ENCODE measurements at regions not wholly inside any gene's neighbourhood (a gene's known extent, or its start where the extent isn't known, plus 50 kb on each side); places are given as distances from the start of the nearest gene placed in this dataset.

DNA sequence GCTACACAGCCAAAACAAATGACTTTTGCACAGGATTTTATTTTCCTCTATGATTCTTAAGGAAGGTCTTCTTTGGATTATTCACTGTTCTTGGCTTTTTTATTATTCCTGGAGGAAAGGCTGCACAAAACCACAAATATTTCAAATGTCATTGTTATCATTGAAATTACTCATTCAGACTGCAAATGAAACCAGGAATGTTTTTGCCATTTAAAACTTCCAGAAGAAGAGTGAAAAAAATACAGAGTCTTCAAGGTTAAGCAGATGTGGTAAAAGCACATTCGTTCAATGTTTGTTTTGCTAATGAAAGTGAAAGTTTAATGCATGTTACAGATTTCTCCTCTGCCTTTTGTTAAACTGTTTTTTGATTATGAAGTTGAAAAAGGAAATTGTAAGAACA is 238.2 kb downstream of the TLE4 start:
- Histone ChIP-seq H3K9me3 (no peaks in the 10 kb centered on the region), H3K36me3 (no peaks in the 10 kb centered on the region), H3K27ac (no peak overlapping the region), H3K27me3 (no peaks in the 10 kb centered on the region), H3K4me3 (no peak overlapping the region), H3K4me1 (peaks cover 0 to 4% of the 10 kb centered on the region in 2 donors)
- ATAC-seq (no peak), DNase-seq (no peak)
- intact Hi-C loops (cut with DNase I; ENCODE audit: low total_unique reads), result no loop called here
- TF ChIP-seq POLR2A (IDR thresholded peaks at IDR 0.05), result no peak
- TF ChIP-seq, protein P1, sequence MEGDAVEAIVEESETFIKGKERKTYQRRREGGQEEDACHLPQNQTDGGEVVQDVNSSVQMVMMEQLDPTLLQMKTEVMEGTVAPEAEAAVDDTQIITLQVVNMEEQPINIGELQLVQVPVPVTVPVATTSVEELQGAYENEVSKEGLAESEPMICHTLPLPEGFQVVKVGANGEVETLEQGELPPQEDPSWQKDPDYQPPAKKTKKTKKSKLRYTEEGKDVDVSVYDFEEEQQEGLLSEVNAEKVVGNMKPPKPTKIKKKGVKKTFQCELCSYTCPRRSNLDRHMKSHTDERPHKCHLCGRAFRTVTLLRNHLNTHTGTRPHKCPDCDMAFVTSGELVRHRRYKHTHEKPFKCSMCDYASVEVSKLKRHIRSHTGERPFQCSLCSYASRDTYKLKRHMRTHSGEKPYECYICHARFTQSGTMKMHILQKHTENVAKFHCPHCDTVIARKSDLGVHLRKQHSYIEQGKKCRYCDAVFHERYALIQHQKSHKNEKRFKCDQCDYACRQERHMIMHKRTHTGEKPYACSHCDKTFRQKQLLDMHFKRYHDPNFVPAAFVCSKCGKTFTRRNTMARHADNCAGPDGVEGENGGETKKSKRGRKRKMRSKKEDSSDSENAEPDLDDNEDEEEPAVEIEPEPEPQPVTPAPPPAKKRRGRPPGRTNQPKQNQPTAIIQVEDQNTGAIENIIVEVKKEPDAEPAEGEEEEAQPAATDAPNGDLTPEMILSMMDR (IDR thresholded peaks at IDR 0.05 in 4 of 5, conservative IDR thresholded peaks at IDR 0.05 in 1 of 5), result no peak
- in situ Hi-C loops (cut with MboI; ENCODE audit: low sequenced_read_pairs in 4 of 4), result no loop called here

DNA sequence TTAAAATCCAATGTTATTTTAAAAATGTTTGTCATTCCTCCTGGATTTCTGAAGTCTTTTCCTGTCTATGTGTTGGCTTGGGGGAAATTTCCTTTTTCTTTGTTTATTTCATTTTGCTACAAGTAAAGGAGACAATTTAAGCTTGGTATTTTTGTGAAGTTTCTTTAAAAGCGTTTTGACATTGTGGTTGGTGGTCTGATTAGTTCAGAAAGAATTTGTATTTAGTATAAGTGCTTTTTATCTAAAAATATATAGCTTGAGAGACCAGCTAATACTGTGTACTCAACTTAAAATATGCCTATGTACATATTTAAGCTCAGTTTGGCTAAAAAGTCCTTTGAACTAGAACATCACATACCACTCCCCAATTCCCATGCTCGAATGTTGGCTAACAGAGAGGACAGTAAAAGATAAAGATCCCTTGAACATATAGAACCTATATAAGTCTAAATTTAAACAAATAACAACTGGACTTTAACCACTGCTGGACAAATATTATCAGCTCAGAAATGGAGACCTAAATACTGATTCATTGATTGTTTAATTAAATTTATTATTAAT is 237.6 kb downstream of the TLE4 start:
- Histone ChIP-seq H3K4me3 (no peak overlapping the region), H3K27ac (no peak overlapping the region), H3K36me3 (no peaks in the 10 kb centered on the region), H3K4me1 (peaks cover 0 to 4% of the 10 kb centered on the region in 2 donors), H3K9me3 (no peaks in the 10 kb centered on the region), H3K27me3 (no peaks in the 10 kb centered on the region)
- no peak for TF ChIP-seq POLR2A (IDR thresholded peaks at IDR 0.05)
- TF ChIP-seq, protein P1 (IDR thresholded peaks at IDR 0.05 in 4 of 5, conservative IDR thresholded peaks at IDR 0.05 in 1 of 5), result no peak
- DNase-seq (no peak), ATAC-seq (no peak)
- intact Hi-C loops (cut with DNase I; ENCODE audit: low total_unique reads) (no loop called here), in situ Hi-C loops (cut with MboI; ENCODE audit: low sequenced_read_pairs in 4 of 4) (no loop called here)

DNA sequence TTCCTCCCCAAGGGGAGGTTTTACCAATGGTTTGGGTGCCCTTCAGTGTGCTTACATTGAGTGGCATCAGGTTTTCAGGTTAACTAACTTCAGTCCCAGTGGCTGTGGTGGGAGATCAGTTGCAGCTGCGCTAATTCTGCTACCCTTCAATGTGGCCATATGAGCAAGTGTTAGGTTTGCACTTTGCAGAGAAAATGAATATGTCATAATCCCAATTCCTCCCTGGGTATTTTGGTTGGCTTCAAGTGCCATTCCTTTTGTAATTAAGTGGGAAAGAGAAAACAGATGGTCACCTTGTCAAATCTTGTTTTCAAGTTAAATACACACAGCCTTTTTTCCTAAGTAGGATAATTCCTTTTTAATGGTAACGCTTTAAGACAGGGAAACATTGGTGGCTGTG is 236.2 kb downstream of the TLE4 start:
- Histone ChIP-seq H3K27ac (no peak overlapping the region), H3K4me1 (peaks cover 0 to 4% of the 10 kb centered on the region in 2 donors), H3K9me3 (no peaks in the 10 kb centered on the region), H3K4me3 (no peak overlapping the region), H3K36me3 (no peaks in the 10 kb centered on the region), H3K27me3 (no peaks in the 10 kb centered on the region)
- DNase-seq (no peak), ATAC-seq (no peak)
- intact Hi-C loops (cut with DNase I; ENCODE audit: low total_unique reads) (no loop called here), in situ Hi-C loops (cut with MboI; ENCODE audit: low sequenced_read_pairs in 4 of 4) (no loop called here)
- no peak for TF ChIP-seq POLR2A (IDR thresholded peaks at IDR 0.05)
- TF ChIP-seq, protein P1 (IDR thresholded peaks at IDR 0.05 in 4 of 5, conservative IDR thresholded peaks at IDR 0.05 in 1 of 5), result no peak

DNA sequence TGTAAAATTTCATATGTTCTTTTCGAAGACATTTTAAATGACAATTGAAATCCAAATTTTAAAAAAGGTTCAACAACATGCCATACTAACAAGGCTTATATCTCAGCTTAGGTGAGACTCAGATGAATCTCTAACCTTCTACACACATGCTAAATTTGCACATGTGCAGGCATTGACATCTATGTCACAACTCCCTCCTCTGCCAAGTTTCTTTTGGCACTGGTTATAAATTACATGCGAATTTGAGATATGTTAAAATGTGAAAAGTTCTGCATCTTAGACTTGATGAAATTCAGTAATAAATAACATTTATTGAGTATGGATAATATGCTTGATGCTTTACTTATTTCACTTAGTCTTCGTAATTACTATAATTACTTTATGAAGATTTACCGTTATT is 234.3 kb downstream of the TLE4 start:
- Histone ChIP-seq H3K9me3 (no peaks in the 10 kb centered on the region), H3K27ac (no peak overlapping the region), H3K27me3 (no peaks in the 10 kb centered on the region), H3K4me1 (no peaks in the 10 kb centered on the region), H3K4me3 (no peak overlapping the region), H3K36me3 (no peaks in the 10 kb centered on the region)
- intact Hi-C loops (cut with DNase I; ENCODE audit: low total_unique reads) (no loop called here), in situ Hi-C loops (cut with MboI; ENCODE audit: low sequenced_read_pairs in 4 of 4) (no loop called here)
- ATAC-seq (no peak), DNase-seq (no peak)
- TF ChIP-seq, protein P1 (IDR thresholded peaks at IDR 0.05 in 4 of 5, conservative IDR thresholded peaks at IDR 0.05 in 1 of 5), result no peak
- TF ChIP-seq POLR2A (IDR thresholded peaks at IDR 0.05), result no peak

DNA sequence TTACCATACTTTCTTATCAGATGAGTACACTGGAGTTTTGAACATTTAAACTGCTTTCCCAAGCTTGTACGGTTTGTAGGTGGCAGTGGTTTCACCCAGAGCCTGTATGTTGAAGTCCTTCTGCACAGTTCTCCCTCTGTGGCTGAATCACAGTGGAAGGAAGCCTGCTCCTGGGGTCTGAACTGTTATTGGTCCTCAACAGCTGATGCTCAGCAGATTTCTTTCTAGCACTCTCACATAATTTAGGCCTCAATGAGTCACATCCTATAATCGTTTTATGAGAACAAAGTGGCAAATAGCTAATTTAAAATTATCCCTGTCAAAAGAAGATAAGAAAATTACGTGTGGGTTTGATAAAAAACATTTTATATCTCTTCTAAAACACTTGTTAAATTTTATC is 229.7 kb downstream of the TLE4 start:
- Histone ChIP-seq H3K9me3 (no peaks in the 10 kb centered on the region), H3K4me3 (no peak overlapping the region), H3K4me1 (no peaks in the 10 kb centered on the region), H3K27ac (no peak overlapping the region), H3K36me3 (no peaks in the 10 kb centered on the region), H3K27me3 (no peaks in the 10 kb centered on the region)
- ATAC-seq (no peak), DNase-seq (no peak)
- TF ChIP-seq POLR2A (IDR thresholded peaks at IDR 0.05), result no peak
- TF ChIP-seq, protein P1 (IDR thresholded peaks at IDR 0.05 in 4 of 5, conservative IDR thresholded peaks at IDR 0.05 in 1 of 5), result no peak
- intact Hi-C loops (cut with DNase I; ENCODE audit: low total_unique reads), result no loop called here
- in situ Hi-C loops (cut with MboI; ENCODE audit: low sequenced_read_pairs in 4 of 4), result no loop called here
